ENCODE measurements at regions not wholly inside any gene's neighbourhood (a gene's known extent, or its start where the extent isn't known, plus 50 kb on each side); places are given as distances from the start of the nearest gene placed in this dataset.

- TF ChIP-seq, protein P1, sequence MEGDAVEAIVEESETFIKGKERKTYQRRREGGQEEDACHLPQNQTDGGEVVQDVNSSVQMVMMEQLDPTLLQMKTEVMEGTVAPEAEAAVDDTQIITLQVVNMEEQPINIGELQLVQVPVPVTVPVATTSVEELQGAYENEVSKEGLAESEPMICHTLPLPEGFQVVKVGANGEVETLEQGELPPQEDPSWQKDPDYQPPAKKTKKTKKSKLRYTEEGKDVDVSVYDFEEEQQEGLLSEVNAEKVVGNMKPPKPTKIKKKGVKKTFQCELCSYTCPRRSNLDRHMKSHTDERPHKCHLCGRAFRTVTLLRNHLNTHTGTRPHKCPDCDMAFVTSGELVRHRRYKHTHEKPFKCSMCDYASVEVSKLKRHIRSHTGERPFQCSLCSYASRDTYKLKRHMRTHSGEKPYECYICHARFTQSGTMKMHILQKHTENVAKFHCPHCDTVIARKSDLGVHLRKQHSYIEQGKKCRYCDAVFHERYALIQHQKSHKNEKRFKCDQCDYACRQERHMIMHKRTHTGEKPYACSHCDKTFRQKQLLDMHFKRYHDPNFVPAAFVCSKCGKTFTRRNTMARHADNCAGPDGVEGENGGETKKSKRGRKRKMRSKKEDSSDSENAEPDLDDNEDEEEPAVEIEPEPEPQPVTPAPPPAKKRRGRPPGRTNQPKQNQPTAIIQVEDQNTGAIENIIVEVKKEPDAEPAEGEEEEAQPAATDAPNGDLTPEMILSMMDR (conservative IDR thresholded peaks at IDR 0.05; ENCODE audit: low read length): no peak
- no peak for TF ChIP-seq EZH2phosphoT487 (IDR thresholded peaks at IDR 0.05; ENCODE audit: borderline replicate concordance, low read depth, low read length)
Observed at GRCh38 chr12:4221258-4221620, 52.3 kb upstream of the CCND2 start.
